Astrocyte of the hippocampus (primary cell): ENCODE measurements at regions not wholly inside any gene's neighbourhood (a gene's known extent, or its start where the extent isn't known, plus 50 kb on each side); places are given as distances from the start of the nearest gene placed in this dataset.
"Not testable (repeated sequence)": the region's sequence is repeated elsewhere in the genome, so short reads cannot be mapped to it uniquely, and the experiment has no call there.

Experiments
- DNase-seq: peaks from one replicate; pipeline ENCODE4 v3.0.0; 2011; ENCODE audit warnings: low read depth, low spot score

DNA sequence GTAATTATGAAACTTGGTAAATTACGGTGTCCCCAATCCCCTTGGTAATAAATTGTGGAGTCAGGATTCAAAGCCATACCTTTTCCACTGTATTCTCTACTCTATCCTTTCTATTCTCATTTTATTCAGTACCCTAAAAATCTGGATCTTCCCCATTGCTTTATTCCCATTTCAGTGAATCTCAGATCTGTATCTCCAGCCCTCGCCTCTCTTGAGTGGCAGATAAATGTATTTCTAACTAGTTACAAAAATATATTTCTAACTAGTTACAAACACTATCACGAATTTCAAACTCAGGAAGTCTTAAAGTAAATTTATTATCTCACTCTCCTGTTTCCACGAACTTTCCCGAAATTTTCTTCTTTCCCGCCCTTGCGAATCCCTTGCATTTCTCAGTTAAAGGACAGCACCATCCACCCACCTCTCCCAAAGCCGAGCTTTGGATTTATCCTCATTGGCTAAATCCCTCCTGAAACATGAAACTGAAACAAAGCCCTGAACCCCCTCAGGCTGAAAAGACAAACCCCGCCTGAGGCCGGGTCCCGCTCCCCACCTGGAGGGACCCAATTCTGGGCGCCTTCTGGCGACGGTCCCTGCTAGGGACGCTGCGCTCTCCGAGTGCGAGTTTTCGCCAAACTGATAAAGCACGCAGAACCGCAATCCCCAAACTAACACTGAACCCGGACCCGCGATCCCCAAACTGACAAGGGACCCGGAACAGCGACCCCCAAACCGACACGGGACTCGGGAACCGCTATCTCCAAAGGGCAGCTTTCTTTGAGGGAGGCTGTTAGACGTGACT lies 164.3 kb upstream of the PABPC3 start:
- peak; percentile 9 for DNase-seq

DNA sequence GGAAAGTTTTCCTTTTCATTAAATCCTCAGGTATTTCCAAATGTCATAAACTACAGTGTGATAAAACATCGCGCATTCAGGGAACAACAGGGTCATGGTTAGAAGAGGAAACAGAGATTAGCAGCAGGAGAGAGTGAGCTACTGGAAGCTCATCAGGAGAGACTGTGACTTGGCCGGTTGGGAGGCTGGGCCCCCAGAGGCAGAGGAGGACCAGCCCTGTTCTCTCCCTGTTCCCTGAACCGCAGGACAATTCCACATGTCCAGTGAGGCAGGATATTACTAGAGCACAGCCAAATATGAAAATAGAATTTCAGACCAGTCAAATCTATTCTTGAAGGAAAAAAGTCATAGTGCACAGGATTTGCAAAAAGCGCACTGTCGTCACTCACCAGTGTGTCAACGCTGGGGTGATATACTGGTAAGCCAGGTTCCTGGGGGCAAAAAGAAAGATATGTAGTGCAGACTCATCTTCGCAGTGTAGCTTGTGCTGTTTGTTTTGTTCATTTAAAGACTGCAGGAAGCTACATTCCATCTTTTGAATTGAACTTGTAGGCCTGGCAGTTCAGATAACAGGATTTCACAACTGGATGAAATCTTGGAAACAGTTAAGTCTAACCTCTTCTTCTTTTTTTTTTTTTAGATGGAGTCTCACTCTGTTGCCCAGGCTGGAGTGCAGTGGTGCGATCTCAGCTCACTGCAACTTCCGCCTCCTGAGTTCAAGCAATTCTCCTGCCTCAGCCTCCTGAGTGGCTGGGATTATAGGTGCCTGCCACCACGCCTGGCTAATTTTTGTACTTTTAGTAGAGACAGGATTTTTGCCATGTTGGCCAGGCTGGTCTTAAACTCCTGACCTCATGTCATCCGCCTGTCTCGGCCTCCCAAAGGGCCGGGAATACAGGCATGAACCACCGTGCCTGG lies 162.6 kb upstream of the PABPC3 start:
- DNase-seq: not testable (repeated sequence)

- DNase-seq: peak; percentile 21
These were observed 161.9 kb upstream of the PABPC3 start for GRCh38 chr13:24934024-24934385.

GRCh38 chr13:24938966-24939365 lies 157.0 kb upstream of the PABPC3 start:
- no peak for DNase-seq

GRCh38 chr13:24941023-24941713 lies 154.8 kb upstream of the PABPC3 start:
- DNase-seq: not testable (repeated sequence)

DNA sequence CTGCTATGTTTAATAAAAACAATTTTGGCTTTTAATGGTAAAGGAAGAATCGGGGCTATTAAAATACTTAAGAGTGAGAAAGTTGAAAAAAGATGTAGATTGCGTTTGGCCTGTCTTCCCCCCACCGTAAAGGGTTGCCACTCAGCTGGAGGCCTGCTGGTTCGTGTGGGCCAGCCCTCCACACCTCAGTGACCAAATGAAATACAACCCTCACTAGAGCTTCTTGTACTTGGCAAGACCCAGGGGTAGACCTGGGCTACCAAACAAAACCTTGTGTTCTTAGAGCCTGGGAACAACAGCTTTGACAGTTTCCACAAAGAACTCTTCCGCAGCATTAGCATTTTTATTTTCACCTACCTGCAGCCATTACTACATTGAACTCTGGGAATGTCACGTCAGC lies 152.8 kb upstream of the PABPC3 start:
- DNase-seq: no peak

- DNase-seq: not testable (repeated sequence)
These were observed 151.9 kb upstream of the PABPC3 start for GRCh38 chr13:24944073-24944472.

GRCh38 chr13:24948977-24949376 lies 147.0 kb upstream of the PABPC3 start:
- DNase-seq: not testable (repeated sequence)

DNA sequence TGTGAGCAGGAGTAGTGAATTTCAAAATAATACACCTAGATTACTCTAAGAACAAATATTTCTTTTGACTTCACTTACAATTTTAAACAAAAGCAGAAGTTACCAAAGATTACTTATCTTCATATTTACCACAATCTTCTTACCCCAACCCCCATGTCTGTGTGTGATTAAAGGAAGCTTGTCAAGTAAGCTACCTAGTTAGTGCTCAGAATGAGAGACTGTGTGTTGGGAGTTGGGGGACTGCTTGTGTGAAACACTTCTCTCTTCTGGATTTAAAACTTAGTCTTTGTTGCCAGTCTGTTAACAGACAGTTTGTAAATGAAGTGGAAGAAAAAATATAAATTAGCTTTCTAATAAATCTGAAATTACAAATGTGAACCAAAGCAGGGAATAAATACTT lies 145.3 kb upstream of the PABPC3 start:
- DNase-seq: not testable (repeated sequence)

DNA sequence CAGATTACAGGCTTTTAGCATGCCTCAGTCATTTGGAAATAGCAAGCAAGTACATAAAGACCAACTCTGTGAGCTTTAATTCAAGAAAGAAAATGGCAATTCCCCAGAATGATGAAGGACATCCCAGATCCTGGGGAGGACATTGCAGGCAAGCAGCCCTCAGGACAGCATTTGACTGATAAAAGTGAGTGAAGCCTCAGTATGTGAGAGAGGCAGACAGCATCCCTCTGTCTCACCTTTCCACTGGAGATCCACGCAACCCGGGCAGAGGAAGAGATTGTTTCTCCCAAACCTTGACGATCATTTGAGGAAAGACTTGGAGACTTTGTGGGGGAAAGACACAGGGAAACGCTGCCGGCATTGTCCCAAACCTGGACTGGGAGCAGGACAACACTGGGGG lies 128.0 kb upstream of the PABPC3 start:
- not testable (repeated sequence) for DNase-seq

DNA sequence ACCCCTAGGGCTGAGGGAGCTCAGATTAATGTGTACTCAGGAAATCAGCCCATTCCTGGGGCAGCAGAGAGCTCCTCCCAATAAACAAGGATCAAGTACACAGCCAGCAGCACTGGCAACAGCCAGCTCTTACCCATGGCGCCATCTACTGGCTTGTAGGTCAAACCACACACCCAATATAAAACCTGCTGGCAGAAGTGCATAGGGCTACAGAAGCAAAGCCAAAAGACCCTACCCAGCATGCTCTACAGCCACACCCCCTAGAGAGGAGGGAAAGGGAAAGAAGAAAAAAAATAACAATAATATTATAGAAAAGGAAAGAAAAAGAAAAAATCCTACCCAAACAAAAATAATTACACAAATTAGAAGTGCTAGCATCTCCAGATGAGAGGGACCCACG lies 127.5 kb upstream of the PABPC3 start:
- not testable (repeated sequence) for DNase-seq

DNA sequence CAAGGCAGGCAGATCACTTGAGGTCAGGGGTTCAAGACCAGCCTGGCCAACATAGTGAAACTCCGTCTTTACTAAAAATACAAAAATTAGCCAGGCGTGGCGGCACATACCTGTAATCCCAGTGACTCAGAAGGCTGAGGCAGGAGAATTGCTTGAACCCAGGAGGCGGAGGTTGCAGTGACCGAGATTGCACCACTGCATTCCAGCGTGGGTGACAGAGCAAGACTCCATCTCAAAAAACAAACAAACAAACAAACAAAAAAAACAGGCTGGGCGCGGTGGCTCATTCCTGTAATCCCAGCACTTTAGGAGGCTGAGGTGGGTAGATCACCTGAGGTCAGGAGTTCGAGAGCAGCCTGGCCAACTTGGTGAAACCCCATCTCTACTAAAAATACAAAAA lies 122.8 kb upstream of the PABPC3 start:
- not testable (repeated sequence) for DNase-seq

GRCh38 chr13:24981181-24981803 lies 114.6 kb upstream of the PABPC3 start:
- DNase-seq: not testable (repeated sequence)

- DNase-seq: no peak
These were observed 113.5 kb upstream of the PABPC3 start for GRCh38 chr13:24982333-24982999.

- DNase-seq: no peak
These were observed 112.8 kb upstream of the PABPC3 start for GRCh38 chr13:24983094-24983493.

DNA sequence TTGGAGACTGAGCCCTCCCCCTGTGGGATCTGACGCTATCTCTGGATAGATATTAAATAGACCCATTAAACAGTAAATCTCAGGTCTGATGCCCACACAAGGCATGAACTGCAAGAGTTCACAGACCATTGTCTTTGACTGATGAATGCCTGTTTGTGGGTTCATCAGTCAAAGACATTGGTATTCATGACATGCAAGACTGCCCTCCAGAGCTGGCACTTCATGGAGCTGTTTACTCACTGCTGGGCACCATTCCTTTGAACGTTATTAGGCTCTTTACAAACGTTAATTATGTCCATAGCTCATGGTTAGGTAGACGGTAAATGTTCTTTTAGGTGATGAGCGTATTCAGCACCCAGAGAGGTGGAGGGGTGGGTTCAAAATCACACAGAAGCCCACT lies 111.8 kb upstream of the PABPC3 start:
- no peak for DNase-seq

DNA sequence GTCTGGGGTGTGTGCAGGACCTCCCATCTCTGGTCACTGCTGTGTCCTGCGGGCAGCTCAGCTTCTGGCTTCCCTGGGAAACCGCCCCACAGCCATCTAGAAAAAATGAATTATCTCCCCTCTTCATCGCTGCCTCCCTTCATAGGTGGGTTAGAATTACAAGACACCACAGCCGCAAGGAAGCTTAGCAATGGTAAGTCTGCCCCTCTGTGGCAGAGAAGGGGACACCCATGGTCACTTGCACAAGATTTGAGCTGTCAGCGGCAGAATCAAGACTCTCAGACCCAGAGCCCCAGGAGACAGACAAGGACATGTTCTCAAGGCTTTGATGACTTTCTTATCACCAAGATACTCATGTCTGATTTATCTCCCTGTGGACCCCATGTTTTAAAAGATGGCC lies 110.8 kb upstream of the PABPC3 start:
- DNase-seq: no peak

GRCh38 chr13:24985896-24986295 lies 110.0 kb upstream of the PABPC3 start:
- DNase-seq: no peak

DNA sequence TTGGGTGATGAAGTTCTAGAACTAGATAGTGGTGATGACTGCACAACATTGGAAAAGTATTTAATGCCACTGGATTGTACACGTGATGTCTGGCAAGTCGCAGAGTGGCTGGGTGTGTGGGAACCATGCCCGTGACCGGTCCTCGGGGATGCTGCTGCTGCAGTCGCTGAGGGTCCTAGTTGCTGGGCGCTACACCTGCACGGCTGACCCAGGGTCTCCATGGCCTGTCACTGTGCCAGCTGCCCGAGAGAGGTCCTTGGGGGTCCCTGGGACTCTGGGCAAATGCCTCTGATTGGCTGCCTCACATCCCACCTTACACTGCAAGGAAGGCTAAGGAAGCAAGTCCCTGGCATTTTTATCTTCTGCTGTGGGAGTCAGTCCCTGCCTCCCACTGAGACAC lies 109.1 kb upstream of the PABPC3 start:
- DNase-seq: no peak

- DNase-seq: not testable (repeated sequence)
These were observed 106.0 kb upstream of the PABPC3 start for GRCh38 chr13:24989959-24990358.

- not testable (repeated sequence) for DNase-seq
These were observed 103.0 kb upstream of the PABPC3 start for GRCh38 chr13:24992946-24993345.
